ENCODE measurements at regions not wholly inside any gene's neighbourhood (a gene's known extent, or its start where the extent isn't known, plus 50 kb on each side); places are given as distances from the start of the nearest gene placed in this dataset.

GRCh38 chr4:151618858-151619257, 141.9 kb downstream of the GATB start:
- no TSS peak for BruUV-seq (replicated peaks)
- ChIA-PET CTCF (no interaction called here), POLR2A (ENCODE audit: low non-redundant PET) (no interaction called here)
- Histone ChIP-seq H3K27me3 (replicated peaks; ENCODE audit: insufficient read depth, low read depth, low read length, poor library complexity) (peaks cover 3% of the 10 kb centered on the region), H3K9me3 (ENCODE audit: low read depth, low read length, poor library complexity, severe bottlenecking) (no peaks in the 10 kb centered on the region), H3K27ac (ENCODE audit: low read depth, low read length, poor library complexity, severe bottlenecking) (no peak overlapping the region), H3K4me3 (ENCODE audit: low read depth, low read length, poor library complexity, severe bottlenecking) (no peak overlapping the region), H3K36me3 (ENCODE audit: insufficient read depth, low read length, poor library complexity, severe bottlenecking) (no peaks in the 10 kb centered on the region), H3K4me1 (ENCODE audit: insufficient read depth, low read length, poor library complexity, severe bottlenecking) (no peaks in the 10 kb centered on the region)
- no peak for DNase-seq (ENCODE audit: low spot score)
- no peak for TF ChIP-seq EZH2 (IDR thresholded peaks at IDR 0.05; ENCODE audit: borderline replicate concordance, low read depth, low read length, poor library complexity, severe bottlenecking)
- no peak for TF ChIP-seq CTCF (conservative IDR thresholded peaks at IDR 0.05; ENCODE audit: low read depth, low read length)
- intact Hi-C loops (cut with micrococcal nuclease; ENCODE audit: unreplicated experiment): no loop called here

GRCh38 chr4:151620066-151620465, 140.7 kb downstream of the GATB start:
- CTCF ChIA-PET: no interaction called here
- BruUV-seq (replicated peaks): no TSS peak
- H3K36me3 ChIP-seq (ENCODE audit: insufficient read depth, low read length, poor library complexity, severe bottlenecking): no peaks in the 10 kb centered on the region
- no peak overlapping the region for H3K27ac ChIP-seq (ENCODE audit: low read depth, low read length, poor library complexity, severe bottlenecking)
- H3K27me3 ChIP-seq (replicated peaks; ENCODE audit: insufficient read depth, low read depth, low read length, poor library complexity): peaks cover 3% of the 10 kb centered on the region
- intact Hi-C loops (cut with micrococcal nuclease; ENCODE audit: unreplicated experiment): no loop called here
- H3K4me3 ChIP-seq (ENCODE audit: low read depth, low read length, poor library complexity, severe bottlenecking): no peak overlapping the region
- TF ChIP-seq EZH2 (IDR thresholded peaks at IDR 0.05; ENCODE audit: borderline replicate concordance, low read depth, low read length, poor library complexity, severe bottlenecking) (no peak), CTCF (conservative IDR thresholded peaks at IDR 0.05; ENCODE audit: low read depth, low read length) (no peak)
- H3K4me1 ChIP-seq (ENCODE audit: insufficient read depth, low read length, poor library complexity, severe bottlenecking): no peaks in the 10 kb centered on the region
- POLR2A ChIA-PET (ENCODE audit: low non-redundant PET): no interaction called here
- H3K9me3 ChIP-seq (ENCODE audit: low read depth, low read length, poor library complexity, severe bottlenecking): no peaks in the 10 kb centered on the region
- DNase-seq (ENCODE audit: low spot score): no peak

All from A673 (cell line).